Fibroblast of skin of back (primary cell): ENCODE measurements at regions not wholly inside any gene's neighbourhood (a gene's known extent, or its start where the extent isn't known, plus 50 kb on each side); places are given as distances from the start of the nearest gene placed in this dataset.

Experiments used
- DNase-seq: peaks from one replicate; pipeline ENCODE4 v3.0.0-alpha.2; 2013

DNA sequence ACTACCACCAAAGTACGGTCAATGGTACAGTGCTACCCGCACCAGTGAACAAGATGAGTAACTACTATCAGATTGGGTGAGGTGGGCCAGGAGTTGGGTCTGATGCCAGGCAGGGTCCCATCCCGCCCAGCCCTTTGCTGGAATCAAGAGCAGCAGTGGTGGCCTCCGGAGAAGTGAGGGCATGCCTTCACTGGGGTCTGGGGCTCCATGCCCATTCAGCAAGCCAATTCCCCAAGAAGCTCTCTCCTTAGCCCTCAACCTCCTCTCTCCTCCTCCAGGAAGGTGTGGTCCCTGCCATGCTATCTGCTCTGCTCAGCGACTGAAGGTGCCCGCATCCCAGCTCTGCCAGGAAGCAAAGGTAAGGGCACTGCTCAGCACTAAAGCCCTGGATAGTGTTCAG is 62.7 kb upstream of the CPLX2 start:
- no peak for DNase-seq

GRCh38 chr5:175809531-175810121 is 61.8 kb upstream of the CPLX2 start:
- peak; percentile 89 for DNase-seq

DNA sequence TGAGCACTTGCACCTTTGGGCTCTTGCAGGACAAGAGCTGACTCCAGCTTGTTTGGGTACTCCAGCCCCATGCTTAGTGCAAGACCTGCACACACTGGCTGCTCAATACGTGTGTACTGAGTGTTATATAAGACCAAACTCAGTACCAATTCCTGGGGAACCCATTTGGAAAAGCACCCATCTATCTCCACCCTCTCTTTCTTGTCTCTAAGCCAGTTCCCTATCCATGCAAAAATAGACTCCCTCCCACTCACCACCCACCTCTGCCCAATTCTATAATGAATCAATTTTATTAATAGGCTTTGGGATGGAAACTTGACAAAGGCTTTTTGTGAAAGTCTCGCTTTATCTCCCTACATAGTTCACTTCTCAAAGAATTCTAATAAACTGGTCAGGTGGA is 60.9 kb upstream of the CPLX2 start:
- DNase-seq: no peak

GRCh38 chr5:175811589-175811988 is 59.8 kb upstream of the CPLX2 start:
- no peak for DNase-seq

DNA sequence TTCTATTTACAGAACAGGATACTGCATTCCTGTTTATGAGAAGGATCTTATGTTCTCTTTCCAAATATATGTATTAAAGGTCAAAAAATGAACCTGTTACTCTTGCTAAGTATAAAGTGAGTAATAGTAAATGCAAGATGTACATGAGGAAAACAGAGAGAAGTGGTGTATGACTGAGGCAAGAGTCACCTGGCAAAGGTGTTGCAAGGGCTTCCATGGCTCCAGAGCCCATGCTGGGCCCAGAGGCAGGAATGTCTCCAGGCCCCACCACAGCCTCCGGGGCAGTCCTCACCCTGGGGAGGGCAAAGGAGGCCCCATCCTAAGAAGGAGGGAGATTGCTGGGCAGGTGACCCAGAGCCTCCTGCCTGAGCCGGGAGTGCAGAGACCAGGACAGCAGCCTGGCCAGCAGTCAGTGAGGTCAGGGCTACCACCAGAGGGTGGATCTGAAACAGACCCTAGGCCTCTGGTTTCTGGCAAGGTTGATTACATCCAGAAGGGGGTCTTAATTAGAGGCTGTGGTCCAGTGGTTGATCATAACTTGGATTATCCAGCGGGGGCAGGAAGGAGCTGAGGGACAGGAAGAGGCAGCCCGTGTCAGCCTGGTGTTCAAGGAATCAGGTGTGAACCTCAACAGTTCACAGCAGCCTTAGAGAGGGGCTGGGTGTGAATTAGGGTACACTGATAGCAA is 57.3 kb upstream of the CPLX2 start:
- no peak for DNase-seq

DNA sequence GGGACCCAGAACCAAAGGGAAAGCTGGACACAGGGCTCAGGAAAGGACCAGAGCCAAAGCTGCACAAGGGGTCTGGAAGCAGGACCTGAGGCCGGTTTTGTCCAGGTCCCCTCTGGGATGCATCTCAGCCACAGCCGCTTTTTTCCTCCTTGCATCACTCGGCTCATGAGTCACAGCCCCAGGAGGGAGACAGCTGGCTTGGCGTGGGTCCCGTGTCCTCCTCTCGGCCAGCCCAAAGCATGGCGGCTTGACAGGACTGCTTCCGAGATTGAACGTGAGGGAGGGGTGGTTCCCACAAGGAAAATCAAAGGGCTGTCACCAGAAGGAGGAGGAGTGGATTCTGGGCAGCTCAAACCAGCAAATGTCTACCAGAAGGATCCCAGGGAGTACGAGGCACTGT is 56.7 kb upstream of the CPLX2 start:
- DNase-seq: peak; percentile 81

DNA sequence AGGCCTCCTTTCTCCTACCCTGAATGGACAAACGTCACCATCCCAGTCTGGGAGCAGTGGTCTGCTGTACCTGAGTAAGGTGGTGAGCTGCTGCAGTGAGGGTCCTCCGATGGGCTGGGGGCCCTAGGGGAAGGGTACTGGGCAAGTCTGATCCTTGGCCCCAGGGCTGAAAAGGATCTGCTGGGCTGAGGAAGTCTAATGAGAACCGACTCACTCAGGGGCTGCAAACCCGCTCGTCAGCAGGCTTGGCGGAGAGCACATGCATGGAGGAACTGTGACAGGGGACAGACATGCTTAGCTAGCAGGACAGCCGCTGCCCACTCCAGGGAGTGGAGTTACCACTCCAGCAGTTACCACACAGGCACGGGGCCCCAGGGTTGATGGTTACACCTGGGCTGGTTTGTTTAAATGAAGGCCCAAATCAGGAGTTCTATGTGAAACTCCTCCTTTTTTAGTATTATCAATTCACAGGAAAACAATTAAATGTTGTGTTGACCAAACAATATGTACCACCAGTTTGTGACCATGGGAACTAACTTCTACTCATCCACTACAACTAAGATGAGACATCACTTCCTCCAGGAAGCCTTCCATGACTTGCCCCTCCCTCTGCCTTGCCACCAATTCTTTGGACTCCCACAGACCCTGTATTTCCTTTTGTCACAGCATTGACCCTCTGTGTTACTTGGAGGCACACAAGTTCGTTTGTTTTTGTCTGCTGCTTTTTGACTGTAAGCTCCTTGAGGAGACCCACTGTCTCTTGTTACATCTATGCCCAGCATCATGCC is 56.1 kb upstream of the CPLX2 start:
- DNase-seq: no peak

GRCh38 chr5:175816348-175816747 is 55.0 kb upstream of the CPLX2 start:
- no peak for DNase-seq

GRCh38 chr5:175819090-175819425 is 52.3 kb upstream of the CPLX2 start:
- DNase-seq: no peak

DNA sequence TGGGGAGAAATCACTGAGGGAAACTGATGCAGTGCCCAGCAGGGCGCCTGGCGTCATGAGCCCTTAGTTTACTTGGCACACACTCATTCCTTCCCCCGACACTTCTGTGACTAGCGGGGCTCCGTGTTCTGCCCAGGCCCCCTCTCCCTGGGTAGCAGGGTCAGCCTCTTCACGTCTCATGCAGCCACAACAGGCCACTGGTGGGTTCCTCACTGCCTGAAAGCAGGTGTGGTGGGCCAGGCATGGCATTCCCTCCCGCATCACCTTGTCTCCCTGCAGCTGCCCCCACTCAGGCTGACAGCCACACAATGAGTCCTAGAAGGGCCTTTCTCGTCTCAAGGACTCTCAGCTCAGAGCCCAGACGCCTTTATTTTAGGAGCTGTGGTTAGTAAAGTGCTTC is 51.1 kb upstream of the CPLX2 start:
- no peak for DNase-seq
